Smooth muscle cell (in vitro differentiated cells): ENCODE measurements at regions not wholly inside any gene's neighbourhood (a gene's known extent, or its start where the extent isn't known, plus 50 kb on each side); places are given as distances from the start of the nearest gene placed in this dataset.

Source experiments
- DNase-seq: peaks from one replicate; lab custom pipeline; 2025; ENCODE audit not compliant: unreplicated experiment; lab: John Stamatoyannopoulos, UW
- H2AFZ ChIP-seq: fragments of 200-600 bp; sonication (generic); 2 replicates; pipeline ENCODE4 v1.6.0; 2016; ENCODE audit warnings: antibody characterized with exemption, low read depth, mild to moderate bottlenecking
- H3F3A ChIP-seq: fragments of 200-600 bp; sonication (generic); 2 replicates; pipeline ENCODE4 v1.6.0; 2017; ENCODE audit warnings: antibody characterized with exemption, low read depth
- H3K27ac ChIP-seq: fragments of 200-600 bp; sonication (generic); 2 replicates; pipeline ENCODE4 v1.5.1; 2016; ENCODE audit warnings: low read depth, mild to moderate bottlenecking
- H3K27me3 ChIP-seq: fragments of 200-600 bp; sonication (generic); 2 replicates; pipeline ENCODE4 v1.6.1; 2016; ENCODE audit warnings: low read depth, mild to moderate bottlenecking
- H3K36me3 ChIP-seq: fragments of 200-600 bp; sonication (generic); 2 replicates; pipeline ENCODE4 v1.5.1; 2016; ENCODE audit warnings: low read depth
- H3K4me1 ChIP-seq: fragments of 200-600 bp; sonication (generic); 2 replicates; pipeline ENCODE4 v1.5.1; 2016; ENCODE audit warnings: low read depth
- H3K4me2 ChIP-seq: fragments of 200-600 bp; sonication (generic); 2 replicates; pipeline ENCODE4 v1.6.0; 2016; ENCODE audit warnings: mild to moderate bottlenecking
- H3K4me3 ChIP-seq: fragments of 200-600 bp; sonication (generic); 2 replicates; pipeline ENCODE4 v1.5.1; 2016; ENCODE audit warnings: mild to moderate bottlenecking
- H3K79me2 ChIP-seq: fragments of 200-600 bp; sonication (generic); 2 replicates; pipeline ENCODE4 v1.6.0; 2016; ENCODE audit warnings: low read depth, mild to moderate bottlenecking
- H3K9ac ChIP-seq: fragments of 200-600 bp; sonication (generic); 2 replicates; pipeline ENCODE4 v1.6.0; 2016; ENCODE audit warnings: low read depth
- H3K9me3 ChIP-seq: fragments of 200-600 bp; sonication (generic); replicated peaks from 2 replicates; pipeline ENCODE4 v1.5.1; 2016; ENCODE audit warnings: low read depth
- H4K20me1 ChIP-seq: fragments of 200-600 bp; sonication (generic); 2 replicates; pipeline ENCODE4 v1.6.0; 2016; ENCODE audit warnings: low read depth
- CTCF ChIP-seq: fragments of 200-600 bp; sonication (generic); IDR thresholded peaks from 2 replicates; pipeline ENCODE4 v1.5.1; 2017; ENCODE audit warnings: borderline replicate concordance, mild to moderate bottlenecking, antibody characterized with exemption; ENCODE audit not compliant: insufficient read depth, poor library complexity, severe bottlenecking
- WGBS: methylation state at CpG from one replicate; pipeline ENCODE4 v1.1.7; 2016; ENCODE audit warnings: low lambda C conversion rate; 5-methylcytosine and 5-hydroxymethylcytosine counted together

DNA sequence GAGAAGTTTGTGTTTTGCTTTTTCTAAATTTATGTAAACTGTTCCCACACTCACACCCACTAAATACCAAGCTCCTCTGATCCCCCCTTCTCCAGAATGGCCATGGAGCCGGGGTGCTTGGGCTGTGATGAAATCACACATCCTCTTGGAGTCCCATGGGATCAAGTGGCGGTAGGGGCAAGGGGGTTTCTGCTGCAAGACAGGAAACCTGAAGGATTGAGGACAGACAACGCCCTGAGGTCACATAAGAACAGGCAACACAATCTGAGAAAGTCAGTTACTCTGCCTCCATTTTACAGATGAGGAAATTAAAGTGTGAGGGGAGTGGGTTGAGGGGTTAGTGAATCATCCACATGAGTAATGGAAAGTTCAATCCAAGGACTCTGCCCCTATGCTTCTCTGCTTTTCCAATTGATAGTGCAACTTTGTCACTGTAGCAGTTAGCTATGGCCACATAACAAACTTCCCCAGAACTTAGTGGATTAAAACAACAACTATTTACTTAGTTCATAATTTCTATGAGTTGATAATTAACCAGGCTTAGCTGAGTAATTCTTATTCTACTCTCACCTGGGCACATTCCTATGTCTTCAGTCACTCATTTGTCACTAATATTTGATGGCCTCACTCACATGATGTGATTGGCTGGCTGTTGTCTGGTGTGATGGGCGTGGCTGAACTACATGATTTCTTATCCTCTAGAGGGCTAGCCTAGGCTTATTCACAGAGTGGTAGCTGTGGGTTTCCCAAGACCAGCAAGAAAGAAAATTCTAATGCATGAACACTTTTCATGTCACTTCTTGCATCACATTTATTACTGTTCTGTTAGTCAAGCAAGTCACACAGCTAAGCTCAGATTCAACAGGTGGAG, 77.3 kb upstream of the ADRA1D start:
- no peaks in the 10 kb centered on the region for H3K79me2 ChIP-seq
- no peaks in the 10 kb centered on the region for H3K4me1 ChIP-seq
- no peaks in the 10 kb centered on the region for H3K9me3 ChIP-seq
- H3K27me3 ChIP-seq, result no peaks in the 10 kb centered on the region
- H3K36me3 ChIP-seq, result no peaks in the 10 kb centered on the region
- H2AFZ ChIP-seq, result no peak overlapping the region
- H4K20me1 ChIP-seq, result no peaks in the 10 kb centered on the region
- no peak for DNase-seq
- TF ChIP-seq CTCF, result no peak
- H3F3A ChIP-seq, result no peaks in the 10 kb centered on the region
- H3K4me2 ChIP-seq, result no peak overlapping the region
- H3K27ac ChIP-seq, result no peak overlapping the region
- no peak overlapping the region for H3K4me3 ChIP-seq
- 66% methylated on average over 4 of the region's 4 CpGs for WGBS
- no peak overlapping the region for H3K9ac ChIP-seq

DNA sequence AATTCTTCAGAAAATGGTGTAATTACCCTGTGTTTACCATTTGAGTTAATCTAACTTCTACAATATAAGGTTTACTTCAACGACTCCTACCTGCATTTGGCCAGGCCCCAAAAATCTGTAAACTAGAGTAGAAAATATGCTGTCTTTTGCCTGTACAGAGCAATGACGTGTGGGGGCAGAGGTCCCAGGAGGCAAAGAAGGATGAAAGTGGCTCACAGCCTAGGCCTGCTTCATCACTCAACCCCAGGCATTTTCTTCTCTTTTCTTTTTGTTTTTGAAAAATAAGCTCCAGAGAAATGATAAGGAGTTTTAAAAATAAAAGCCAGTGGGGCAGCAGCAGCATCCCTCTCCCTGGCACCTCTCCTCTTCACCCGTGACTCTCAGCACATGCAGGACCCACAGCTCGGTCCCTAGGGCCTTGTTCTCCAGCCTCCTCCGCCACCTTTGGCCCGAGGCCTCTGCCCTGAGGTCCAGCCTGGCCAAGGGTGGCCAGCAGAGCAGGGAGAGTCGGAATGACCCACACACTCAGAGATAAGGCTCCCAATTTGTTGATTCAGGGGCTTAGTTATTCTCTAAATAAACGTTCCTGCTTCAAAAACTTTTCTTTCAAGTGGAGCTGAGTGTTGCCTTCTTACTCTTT, 76.6 kb upstream of the ADRA1D start:
- Histone ChIP-seq H4K20me1 (no peaks in the 10 kb centered on the region), H3F3A (no peaks in the 10 kb centered on the region), H3K27ac (no peak overlapping the region), H3K9me3 (no peaks in the 10 kb centered on the region), H3K36me3 (no peaks in the 10 kb centered on the region), H3K79me2 (no peaks in the 10 kb centered on the region), H3K27me3 (no peaks in the 10 kb centered on the region), H2AFZ (no peak overlapping the region), H3K4me2 (no peak overlapping the region), H3K9ac (no peak overlapping the region), H3K4me1 (no peaks in the 10 kb centered on the region), H3K4me3 (no peak overlapping the region)
- no peak for DNase-seq
- WGBS, result 65% methylated on average over 8 of the region's 8 CpGs
- TF ChIP-seq CTCF, result no peak

DNA sequence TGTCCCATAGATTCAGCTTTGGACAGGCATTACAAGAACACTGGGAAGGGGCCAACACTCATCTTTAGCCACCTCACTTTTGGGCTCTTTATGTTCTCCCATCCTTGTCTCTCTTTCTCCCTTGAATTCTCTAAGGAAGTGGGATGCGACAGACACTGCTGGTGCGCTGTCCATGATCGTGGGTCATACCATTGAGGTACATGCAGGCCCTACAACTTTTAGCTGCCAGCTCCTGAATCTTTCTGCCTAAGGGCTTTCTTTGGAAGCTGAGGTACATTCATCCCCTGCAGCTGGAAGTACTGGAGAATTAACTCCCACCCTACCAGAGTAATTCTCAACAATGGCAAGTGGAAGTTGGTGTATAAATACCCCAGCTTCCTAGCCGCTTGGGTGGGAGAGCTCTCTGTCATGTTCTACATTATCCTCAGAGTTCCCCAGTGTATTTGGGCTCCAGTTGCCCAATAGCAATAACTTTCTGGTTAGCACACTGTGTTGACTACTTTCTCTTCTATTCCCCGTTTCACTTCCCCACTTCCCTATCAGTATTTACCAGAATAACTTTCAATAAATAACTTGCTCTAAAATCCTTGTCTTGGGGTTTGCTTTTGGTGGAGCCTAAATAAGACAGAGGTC, 75.6 kb upstream of the ADRA1D start:
- Histone ChIP-seq H3K4me1 (no peaks in the 10 kb centered on the region), H3K4me3 (no peak overlapping the region), H3K36me3 (no peaks in the 10 kb centered on the region), H3K27ac (no peak overlapping the region), H4K20me1 (no peaks in the 10 kb centered on the region), H3K4me2 (no peak overlapping the region), H3K9ac (no peak overlapping the region), H2AFZ (no peak overlapping the region), H3K27me3 (no peaks in the 10 kb centered on the region), H3K79me2 (no peaks in the 10 kb centered on the region), H3F3A (no peaks in the 10 kb centered on the region), H3K9me3 (no peaks in the 10 kb centered on the region)
- TF ChIP-seq CTCF, result no peak
- DNase-seq, result no peak
- 91% methylated on average over 5 of the region's 5 CpGs for WGBS
